Uterus (tissue), 3 donors: ENCODE measurements at regions not wholly inside any gene's neighbourhood (a gene's known extent, or its start where the extent isn't known, plus 50 kb on each side); places are given as distances from the start of the nearest gene placed in this dataset.

Source experiments
- DNase-seq, 2 donors: peaks; one replicate each; pipeline ENCODE4 v3.0.0-alpha.2; 2019 to 2020
- H3K27ac ChIP-seq, 2 donors: fragments of 200-600 bp; sonication (generic); 1 replicate in 1 of 2; 2 replicates in 1 of 2; pipeline ENCODE4 v1.5.1; 2016 to 2018
- H3K27me3 ChIP-seq, 2 donors: fragments of 200-600 bp; sonication (generic); one replicate each; pipeline ENCODE4 v1.5.1; 2018 to 2019; ENCODE audit warnings: control low read depth in 1 of 2
- H3K36me3 ChIP-seq, 2 donors: fragments of 200-600 bp; sonication (generic); one replicate each; pipeline ENCODE4 v1.5.1; 2019; ENCODE audit warnings: control low read depth in 1 of 2
- H3K4me1 ChIP-seq, 2 donors: fragments of 200-600 bp; sonication (generic); one replicate each; pipeline ENCODE4 v1.5.1; 2018 to 2019; ENCODE audit warnings: control low read depth in 1 of 2
- H3K4me3 ChIP-seq, 2 donors: fragments of 200-600 bp; sonication (generic); 1 replicate in 1 of 2; 2 replicates in 1 of 2; pipeline ENCODE4 v1.5.1; 2018 to 2019; ENCODE audit warnings: mild to moderate bottlenecking in 1 of 2
- H3K9me3 ChIP-seq, 2 donors: fragments of 200-600 bp; sonication (generic); one replicate each; pipeline ENCODE4 v1.5.1; 2019; ENCODE audit warnings: control low read depth in 1 of 2
- CTCF ChIP-seq, 4 experiments: fragments of 200-600 bp in 2 of 4; fragments of 450-650 bp in 2 of 4; sonication (generic) in 2 of 4; IDR thresholded peaks; one replicate each; pipeline ENCODE4 v1.5.1; 2016 to 2019; ENCODE audit warnings: antibody characterized with exemption in 4 of 4, mild to moderate bottlenecking in 2 of 4, moderate library complexity in 1 of 4
- POLR2A ChIP-seq, 2 donors: fragments of 450-650 bp; IDR thresholded peaks; one replicate each; pipeline ENCODE4 v1.6.1; 2016; ENCODE audit warnings: antibody characterized with exemption in 2 of 2, mild to moderate bottlenecking in 1 of 2, moderate library complexity in 1 of 2
- intact Hi-C: fragments of 100-400 bp; cut with DNase I; formaldehyde crosslinking; loops from one replicate; pipeline ENCODE4 v1.15.1; 2023; ENCODE audit warnings: low total_unique reads
- donor health status: DM: yes; HTN: yes; CAD: no.

- intact Hi-C loops, result no loop called here
- Histone ChIP-seq H3K4me1 (no peaks in the 10 kb centered on the region), H3K9me3 (no peaks in the 10 kb centered on the region), H3K27me3 (no peaks in the 10 kb centered on the region), H3K36me3 (no peaks in the 10 kb centered on the region), H3K4me3 (no peak overlapping the region), H3K27ac (no peak overlapping the region)
- TF ChIP-seq POLR2A (IDR thresholded peaks at IDR 0.05), result no peak
- TF ChIP-seq CTCF (IDR thresholded peaks at IDR 0.05), result no peak
- DNase-seq, result no peak
These were observed 248.3 kb downstream of the PHLDA1 start for GRCh38 chr12:75783093-75783877.

- intact Hi-C loops, result no loop called here
- Histone ChIP-seq H3K9me3 (no peaks in the 10 kb centered on the region), H3K27ac (no peak overlapping the region), H3K4me1 (no peaks in the 10 kb centered on the region), H3K36me3 (no peaks in the 10 kb centered on the region), H3K27me3 (no peaks in the 10 kb centered on the region), H3K4me3 (no peak overlapping the region)
- DNase-seq, result no peak
- TF ChIP-seq CTCF (IDR thresholded peaks at IDR 0.05), result no peak
- TF ChIP-seq POLR2A (IDR thresholded peaks at IDR 0.05), result no peak
These were observed 249.5 kb downstream of the PHLDA1 start for GRCh38 chr12:75782069-75782581.

- no peaks in the 10 kb centered on the region for H3K36me3 ChIP-seq
- no peak overlapping the region for H3K27ac ChIP-seq
- TF ChIP-seq CTCF (IDR thresholded peaks at IDR 0.05) (no peak), POLR2A (IDR thresholded peaks at IDR 0.05) (no peak)
- H3K4me3 ChIP-seq, result no peak overlapping the region
- H3K27me3 ChIP-seq, result no peaks in the 10 kb centered on the region
- DNase-seq, result no peak
- H3K4me1 ChIP-seq, result no peaks in the 10 kb centered on the region
- no peaks in the 10 kb centered on the region for H3K9me3 ChIP-seq
- intact Hi-C loops, result no loop called here
These were observed 250.0 kb downstream of the PHLDA1 start for GRCh38 chr12:75781532-75782046.

- no peak for DNase-seq
These were observed 251.6 kb downstream of the PHLDA1 start for GRCh38 chr12:75779891-75780496.

More at GRCh38 chr12:75779891-75780496, 251.6 kb downstream of the PHLDA1 start:
- TF ChIP-seq POLR2A (IDR thresholded peaks at IDR 0.05), result no peak
- no peak for TF ChIP-seq CTCF (IDR thresholded peaks at IDR 0.05)
- Histone ChIP-seq H3K4me1 (no peaks in the 10 kb centered on the region), H3K4me3 (no peak overlapping the region), H3K9me3 (no peaks in the 10 kb centered on the region), H3K27me3 (no peaks in the 10 kb centered on the region), H3K36me3 (no peaks in the 10 kb centered on the region), H3K27ac (no peak overlapping the region)
- intact Hi-C loops, result no loop called here
